ENCODE measurements at regions not wholly inside any gene's neighbourhood (a gene's known extent, or its start where the extent isn't known, plus 50 kb on each side); places are given as distances from the start of the nearest gene placed in this dataset.

DNA sequence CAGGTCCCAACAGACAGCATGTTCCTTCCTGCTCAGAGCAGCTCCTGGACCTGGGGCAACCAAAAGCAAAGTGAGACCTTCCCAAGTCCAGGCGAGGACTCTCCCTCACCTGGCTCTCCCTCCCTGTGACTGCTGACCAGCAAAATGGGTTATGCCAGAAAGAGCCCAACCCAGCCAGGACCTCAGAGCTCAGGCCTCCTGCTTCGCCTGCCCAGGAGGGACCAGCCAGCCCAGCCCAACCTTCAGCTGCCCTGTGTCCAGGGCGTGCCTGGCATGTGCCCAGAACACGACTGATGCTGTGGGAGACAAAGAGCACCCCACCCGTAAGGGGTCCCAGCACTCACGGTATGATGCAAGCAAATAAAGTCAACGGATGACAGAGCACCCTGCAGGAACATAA lies 74.0 kb upstream of the CST7 start:
- Histone ChIP-seq H3K9ac (no peak overlapping the region), H3K79me2 (ENCODE audit: insufficient read depth, low read depth) (no peaks in the 10 kb centered on the region), H2AFZ (ENCODE audit: low read depth) (no peak overlapping the region), H3K36me3 (ENCODE audit: insufficient read depth) (no peaks in the 10 kb centered on the region), H3K27me3 (ENCODE audit: insufficient read depth, low read depth) (no peaks in the 10 kb centered on the region), H3K4me3 (IDR thresholded peaks at IDR 0.05; ENCODE audit: insufficient read depth, low read depth, low read length) (no peak overlapping the region), H3K4me1 (ENCODE audit: low read depth, poor library complexity, severe bottlenecking) (no peaks in the 10 kb centered on the region), H4K20me1 (ENCODE audit: insufficient read depth) (no peaks in the 10 kb centered on the region), H3K4me2 (no peak overlapping the region), H3K27ac (no peak overlapping the region)
- TF ChIP-seq, protein P1, sequence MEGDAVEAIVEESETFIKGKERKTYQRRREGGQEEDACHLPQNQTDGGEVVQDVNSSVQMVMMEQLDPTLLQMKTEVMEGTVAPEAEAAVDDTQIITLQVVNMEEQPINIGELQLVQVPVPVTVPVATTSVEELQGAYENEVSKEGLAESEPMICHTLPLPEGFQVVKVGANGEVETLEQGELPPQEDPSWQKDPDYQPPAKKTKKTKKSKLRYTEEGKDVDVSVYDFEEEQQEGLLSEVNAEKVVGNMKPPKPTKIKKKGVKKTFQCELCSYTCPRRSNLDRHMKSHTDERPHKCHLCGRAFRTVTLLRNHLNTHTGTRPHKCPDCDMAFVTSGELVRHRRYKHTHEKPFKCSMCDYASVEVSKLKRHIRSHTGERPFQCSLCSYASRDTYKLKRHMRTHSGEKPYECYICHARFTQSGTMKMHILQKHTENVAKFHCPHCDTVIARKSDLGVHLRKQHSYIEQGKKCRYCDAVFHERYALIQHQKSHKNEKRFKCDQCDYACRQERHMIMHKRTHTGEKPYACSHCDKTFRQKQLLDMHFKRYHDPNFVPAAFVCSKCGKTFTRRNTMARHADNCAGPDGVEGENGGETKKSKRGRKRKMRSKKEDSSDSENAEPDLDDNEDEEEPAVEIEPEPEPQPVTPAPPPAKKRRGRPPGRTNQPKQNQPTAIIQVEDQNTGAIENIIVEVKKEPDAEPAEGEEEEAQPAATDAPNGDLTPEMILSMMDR (conservative IDR thresholded peaks at IDR 0.05; ENCODE audit: low read depth, low read length): no peak

DNA sequence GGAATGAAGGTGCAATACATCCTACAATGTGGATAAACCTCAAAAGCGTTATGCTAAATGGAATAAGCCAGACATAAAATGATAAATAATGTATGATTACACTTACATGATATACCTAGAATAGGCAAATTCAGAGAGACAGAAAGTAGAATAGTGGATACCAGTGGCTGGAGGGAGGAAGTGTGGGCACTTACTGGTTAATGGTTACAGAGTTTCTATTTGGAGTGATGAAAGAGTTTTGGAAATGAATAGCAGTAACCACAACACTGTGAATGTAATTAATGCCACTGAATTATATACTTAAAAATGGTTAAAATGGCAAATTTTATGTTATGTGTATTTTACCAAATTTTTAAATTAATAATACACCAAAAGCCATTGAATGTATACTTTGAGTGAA lies 71.4 kb upstream of the CST7 start:
- no peak overlapping the region for H3K9ac ChIP-seq
- TF ChIP-seq, protein P1 (conservative IDR thresholded peaks at IDR 0.05; ENCODE audit: low read depth, low read length): no peak
- H3K27me3 ChIP-seq (ENCODE audit: insufficient read depth, low read depth): no peaks in the 10 kb centered on the region
- H3K36me3 ChIP-seq (ENCODE audit: insufficient read depth): no peaks in the 10 kb centered on the region
- no peaks in the 10 kb centered on the region for H3K79me2 ChIP-seq (ENCODE audit: insufficient read depth, low read depth)
- no peak overlapping the region for H2AFZ ChIP-seq (ENCODE audit: low read depth)
- H3K4me2 ChIP-seq: no peak overlapping the region
- no peak overlapping the region for H3K27ac ChIP-seq
- no peaks in the 10 kb centered on the region for H4K20me1 ChIP-seq (ENCODE audit: insufficient read depth)
- no peak overlapping the region for H3K4me3 ChIP-seq (IDR thresholded peaks at IDR 0.05; ENCODE audit: insufficient read depth, low read depth, low read length)
- no peaks in the 10 kb centered on the region for H3K4me1 ChIP-seq (ENCODE audit: low read depth, poor library complexity, severe bottlenecking)

DNA sequence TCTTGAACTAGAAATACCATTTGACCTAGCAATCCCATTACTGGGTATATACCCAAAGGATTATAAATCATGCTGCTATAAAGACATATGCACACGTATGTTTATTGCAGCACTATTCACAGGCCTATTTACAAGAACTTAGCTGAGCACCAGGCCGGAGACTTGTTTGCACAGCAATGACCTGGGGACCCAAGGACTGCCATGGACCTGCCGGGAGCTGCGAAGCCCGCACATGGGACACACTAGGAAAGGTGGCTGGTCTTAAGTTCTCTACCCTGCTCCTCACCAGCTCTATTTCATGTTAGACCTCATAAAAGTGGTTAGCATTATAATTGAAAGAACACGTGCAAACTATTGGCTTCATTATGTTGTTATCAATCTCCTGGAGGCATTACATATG lies 70.4 kb upstream of the CST7 start:
- H3K27me3 ChIP-seq (ENCODE audit: insufficient read depth, low read depth): no peaks in the 10 kb centered on the region
- no peaks in the 10 kb centered on the region for H3K79me2 ChIP-seq (ENCODE audit: insufficient read depth, low read depth)
- no peak overlapping the region for H2AFZ ChIP-seq (ENCODE audit: low read depth)
- H3K36me3 ChIP-seq (ENCODE audit: insufficient read depth): no peaks in the 10 kb centered on the region
- no peak overlapping the region for H3K9ac ChIP-seq
- H3K27ac ChIP-seq: no peak overlapping the region
- TF ChIP-seq, protein P1 (conservative IDR thresholded peaks at IDR 0.05; ENCODE audit: low read depth, low read length): no peak
- no peaks in the 10 kb centered on the region for H3K4me1 ChIP-seq (ENCODE audit: low read depth, poor library complexity, severe bottlenecking)
- no peak overlapping the region for H3K4me3 ChIP-seq (IDR thresholded peaks at IDR 0.05; ENCODE audit: insufficient read depth, low read depth, low read length)
- no peaks in the 10 kb centered on the region for H4K20me1 ChIP-seq (ENCODE audit: insufficient read depth)
- H3K4me2 ChIP-seq: no peak overlapping the region

DNA sequence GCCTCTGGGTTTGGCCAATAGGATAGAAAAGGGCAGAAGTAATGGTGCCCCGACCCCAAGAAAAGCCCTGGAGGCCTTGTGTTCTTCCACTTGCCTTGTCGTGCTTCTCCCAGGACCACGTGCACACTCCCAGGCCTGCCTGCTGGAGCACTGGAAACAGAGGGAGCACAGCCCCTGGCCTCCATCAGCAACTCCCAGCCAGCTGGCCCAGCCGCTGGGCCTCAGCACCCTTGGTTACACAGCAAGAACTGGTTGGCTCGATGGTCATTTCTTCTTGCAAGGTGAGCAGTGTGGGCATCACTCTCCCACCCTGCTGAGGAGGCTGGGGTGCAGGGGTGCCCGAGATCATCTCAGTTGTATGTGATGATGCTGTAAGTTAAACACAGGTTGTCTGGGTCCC lies 69.2 kb upstream of the CST7 start:
- H3K4me2 ChIP-seq: no peak overlapping the region
- H3K79me2 ChIP-seq (ENCODE audit: insufficient read depth, low read depth): no peaks in the 10 kb centered on the region
- TF ChIP-seq, protein P1 (conservative IDR thresholded peaks at IDR 0.05; ENCODE audit: low read depth, low read length): no peak
- H3K27ac ChIP-seq: no peak overlapping the region
- H3K36me3 ChIP-seq (ENCODE audit: insufficient read depth): no peaks in the 10 kb centered on the region
- H3K4me3 ChIP-seq (IDR thresholded peaks at IDR 0.05; ENCODE audit: insufficient read depth, low read depth, low read length): no peak overlapping the region
- no peak overlapping the region for H3K9ac ChIP-seq
- no peak overlapping the region for H2AFZ ChIP-seq (ENCODE audit: low read depth)
- no peaks in the 10 kb centered on the region for H4K20me1 ChIP-seq (ENCODE audit: insufficient read depth)
- no peaks in the 10 kb centered on the region for H3K4me1 ChIP-seq (ENCODE audit: low read depth, poor library complexity, severe bottlenecking)
- no peaks in the 10 kb centered on the region for H3K27me3 ChIP-seq (ENCODE audit: insufficient read depth, low read depth)

DNA sequence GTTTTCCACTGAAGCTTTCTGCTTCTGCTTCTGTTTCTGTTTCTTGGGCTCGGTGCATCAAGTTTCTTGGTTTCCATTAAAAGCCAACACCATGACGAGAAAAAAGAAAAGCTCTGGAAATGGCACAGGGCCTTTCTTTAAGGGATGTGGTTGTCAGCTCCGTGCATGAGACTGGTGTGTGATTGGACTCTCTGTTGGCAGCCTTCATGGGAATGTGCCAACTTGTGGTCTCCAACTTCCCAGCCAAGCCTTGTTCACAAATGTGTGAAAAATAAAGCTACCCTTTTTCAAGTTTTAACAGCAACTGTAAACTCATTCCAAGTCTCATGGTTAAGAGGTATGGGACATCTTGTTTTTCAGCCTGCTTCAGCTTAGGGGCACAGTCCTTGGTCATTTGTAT lies 68.7 kb upstream of the CST7 start:
- TF ChIP-seq, protein P1 (conservative IDR thresholded peaks at IDR 0.05; ENCODE audit: low read depth, low read length): no peak
- Histone ChIP-seq H3K36me3 (ENCODE audit: insufficient read depth) (no peaks in the 10 kb centered on the region), H3K9ac (no peak overlapping the region), H3K4me1 (ENCODE audit: low read depth, poor library complexity, severe bottlenecking) (no peaks in the 10 kb centered on the region), H3K4me3 (IDR thresholded peaks at IDR 0.05; ENCODE audit: insufficient read depth, low read depth, low read length) (no peak overlapping the region), H2AFZ (ENCODE audit: low read depth) (no peak overlapping the region), H3K27ac (no peak overlapping the region), H4K20me1 (ENCODE audit: insufficient read depth) (no peaks in the 10 kb centered on the region), H3K4me2 (no peak overlapping the region), H3K27me3 (ENCODE audit: insufficient read depth, low read depth) (no peaks in the 10 kb centered on the region), H3K79me2 (ENCODE audit: insufficient read depth, low read depth) (no peaks in the 10 kb centered on the region)
